ENCODE measurements at regions not wholly inside any gene's neighbourhood (a gene's known extent, or its start where the extent isn't known, plus 50 kb on each side); places are given as distances from the start of the nearest gene placed in this dataset.
"Not testable (repeated sequence)": the region's sequence is repeated elsewhere in the genome, so short reads cannot be mapped to it uniquely, and the experiment has no call there.

- TF ChIP-seq CTCF, POLR2A (IDR thresholded peaks at IDR 0.05): not testable (repeated sequence)
Observed at GRCh38 chr1:234814235-234814634, 204.3 kb upstream of the IRF2BP2 start.
